ENCODE measurements at regions not wholly inside any gene's neighbourhood (a gene's known extent, or its start where the extent isn't known, plus 50 kb on each side); places are given as distances from the start of the nearest gene placed in this dataset.

DNA sequence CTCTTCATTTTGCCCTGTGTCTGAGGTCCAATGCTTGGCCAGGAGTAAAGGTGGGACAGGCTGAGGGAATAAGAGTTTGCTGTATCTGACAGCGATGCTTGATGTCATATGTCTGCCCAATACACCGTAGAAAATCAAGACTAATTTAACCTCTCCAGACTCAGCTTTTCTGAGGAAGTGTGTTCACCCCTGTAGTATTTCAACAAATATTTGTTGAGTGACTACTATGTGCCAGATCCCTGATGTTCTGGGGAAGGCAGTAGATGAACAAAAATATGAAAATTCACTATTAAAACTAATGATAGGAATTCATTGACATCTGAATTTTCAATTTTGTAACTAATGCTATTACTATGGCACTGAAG is 489.7 kb downstream of the EBF1 start:
- Mint-ChIP-seq H3K9me3 (ENCODE audit: unreplicated experiment) (no peaks in the 10 kb centered on the region), H3K36me3 (ENCODE audit: unreplicated experiment) (no peaks in the 10 kb centered on the region), H3K27ac (ENCODE audit: unreplicated experiment) (no peak overlapping the region), H3K4me3 (ENCODE audit: unreplicated experiment) (no peak overlapping the region), H3K4me1 (ENCODE audit: unreplicated experiment) (peaks cover 1% of the 10 kb centered on the region), H3K27me3 (ENCODE audit: unreplicated experiment) (peaks cover 7% of the 10 kb centered on the region)
- no peak for DNase-seq (ENCODE audit: extremely low spot score, unreplicated experiment)
- TF ChIP-seq, protein P1, sequence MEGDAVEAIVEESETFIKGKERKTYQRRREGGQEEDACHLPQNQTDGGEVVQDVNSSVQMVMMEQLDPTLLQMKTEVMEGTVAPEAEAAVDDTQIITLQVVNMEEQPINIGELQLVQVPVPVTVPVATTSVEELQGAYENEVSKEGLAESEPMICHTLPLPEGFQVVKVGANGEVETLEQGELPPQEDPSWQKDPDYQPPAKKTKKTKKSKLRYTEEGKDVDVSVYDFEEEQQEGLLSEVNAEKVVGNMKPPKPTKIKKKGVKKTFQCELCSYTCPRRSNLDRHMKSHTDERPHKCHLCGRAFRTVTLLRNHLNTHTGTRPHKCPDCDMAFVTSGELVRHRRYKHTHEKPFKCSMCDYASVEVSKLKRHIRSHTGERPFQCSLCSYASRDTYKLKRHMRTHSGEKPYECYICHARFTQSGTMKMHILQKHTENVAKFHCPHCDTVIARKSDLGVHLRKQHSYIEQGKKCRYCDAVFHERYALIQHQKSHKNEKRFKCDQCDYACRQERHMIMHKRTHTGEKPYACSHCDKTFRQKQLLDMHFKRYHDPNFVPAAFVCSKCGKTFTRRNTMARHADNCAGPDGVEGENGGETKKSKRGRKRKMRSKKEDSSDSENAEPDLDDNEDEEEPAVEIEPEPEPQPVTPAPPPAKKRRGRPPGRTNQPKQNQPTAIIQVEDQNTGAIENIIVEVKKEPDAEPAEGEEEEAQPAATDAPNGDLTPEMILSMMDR (IDR thresholded peaks at IDR 0.05), result no peak

DNA sequence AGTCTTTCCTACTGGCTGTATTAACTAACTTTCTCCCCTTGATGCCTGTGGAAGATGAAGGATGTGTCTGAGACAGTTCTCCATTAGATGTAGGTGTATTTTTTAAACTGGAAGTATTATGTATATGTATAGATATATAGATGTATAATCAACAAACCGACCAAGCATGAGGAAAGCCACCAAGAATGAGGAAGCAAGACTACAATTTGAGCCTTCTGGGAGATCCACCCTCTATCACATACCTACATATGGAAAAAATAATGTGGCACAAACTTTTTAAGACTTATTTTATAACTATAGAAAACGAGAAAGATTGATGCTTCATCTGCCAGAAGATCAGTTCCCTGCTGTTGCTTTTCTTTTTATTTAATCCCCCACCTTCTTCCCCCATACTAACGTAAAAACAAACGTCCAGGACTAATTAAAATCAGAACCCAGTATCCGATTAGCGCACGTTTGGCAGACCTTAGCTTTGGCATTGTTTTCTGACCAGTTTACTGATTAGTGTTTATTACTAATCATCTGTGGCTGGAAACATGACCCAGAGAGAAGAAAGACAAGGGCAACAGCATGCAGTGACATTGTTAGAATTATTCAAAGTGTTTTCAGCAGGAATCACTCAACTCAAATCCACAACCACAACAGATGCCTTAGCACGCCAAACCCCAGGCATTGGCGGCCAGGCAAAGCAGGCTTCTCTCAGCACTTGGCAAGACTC is 490.2 kb downstream of the EBF1 start:
- Mint-ChIP-seq H3K36me3 (ENCODE audit: unreplicated experiment) (no peaks in the 10 kb centered on the region), H3K27me3 (ENCODE audit: unreplicated experiment) (peaks cover 7% of the 10 kb centered on the region), H3K9me3 (ENCODE audit: unreplicated experiment) (no peaks in the 10 kb centered on the region), H3K4me1 (ENCODE audit: unreplicated experiment) (no peaks in the 10 kb centered on the region), H3K4me3 (ENCODE audit: unreplicated experiment) (no peak overlapping the region), H3K27ac (ENCODE audit: unreplicated experiment) (no peak overlapping the region)
- TF ChIP-seq, protein P1 (IDR thresholded peaks at IDR 0.05), result no peak
- no peak for DNase-seq (ENCODE audit: extremely low spot score, unreplicated experiment)

DNA sequence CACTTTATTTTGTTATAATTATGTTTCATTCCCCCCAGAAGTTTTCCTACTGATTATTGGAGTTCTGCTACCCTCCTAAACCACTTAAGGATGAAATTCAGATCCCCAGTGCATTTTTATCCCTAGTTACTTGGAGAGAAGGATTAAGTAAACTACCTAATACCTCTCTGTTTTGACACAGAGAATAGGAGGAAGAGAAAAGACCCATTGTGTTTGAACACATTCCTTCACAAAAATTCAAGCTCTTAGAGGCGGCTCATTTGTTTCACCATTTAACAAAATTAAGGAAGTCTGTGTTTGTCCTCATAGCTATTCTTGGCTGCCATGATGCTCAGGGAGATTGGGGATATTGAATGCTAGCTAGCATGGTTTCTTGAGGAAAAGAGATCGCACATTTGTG is 492.6 kb downstream of the EBF1 start:
- Mint-ChIP-seq H3K27me3 (ENCODE audit: unreplicated experiment) (peaks cover 7% of the 10 kb centered on the region), H3K36me3 (ENCODE audit: unreplicated experiment) (no peaks in the 10 kb centered on the region), H3K9me3 (ENCODE audit: unreplicated experiment) (no peaks in the 10 kb centered on the region), H3K27ac (ENCODE audit: unreplicated experiment) (no peak overlapping the region), H3K4me3 (ENCODE audit: unreplicated experiment) (no peak overlapping the region), H3K4me1 (ENCODE audit: unreplicated experiment) (no peaks in the 10 kb centered on the region)
- peak; percentile 0 for DNase-seq (ENCODE audit: extremely low spot score, unreplicated experiment)
- TF ChIP-seq, protein P1 (IDR thresholded peaks at IDR 0.05), result no peak

DNA sequence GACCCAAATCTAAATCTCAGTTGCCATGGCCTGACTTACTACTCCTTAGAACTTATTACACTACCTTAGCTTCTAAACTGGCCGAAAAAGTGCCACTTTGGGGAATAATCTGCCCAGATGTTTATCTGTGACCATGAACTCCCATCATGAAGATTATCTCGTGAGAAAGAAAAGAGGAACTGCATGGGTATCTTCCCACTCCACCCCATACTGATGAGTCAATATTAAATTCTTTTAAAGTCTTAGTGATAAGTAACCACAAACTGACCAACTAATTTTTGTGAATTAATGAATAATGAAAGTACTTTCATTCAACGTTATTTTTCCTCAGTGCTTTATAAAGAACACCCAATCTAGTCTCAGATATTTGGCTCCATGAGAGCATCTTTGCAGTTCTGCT is 493.5 kb downstream of the EBF1 start:
- DNase-seq (ENCODE audit: extremely low spot score, unreplicated experiment), result peak; percentile 2
- peaks cover 9% of the 10 kb centered on the region for H3K27me3 Mint-ChIP-seq (ENCODE audit: unreplicated experiment)
- no peak overlapping the region for H3K27ac Mint-ChIP-seq (ENCODE audit: unreplicated experiment)
- H3K36me3 Mint-ChIP-seq (ENCODE audit: unreplicated experiment), result no peaks in the 10 kb centered on the region
- TF ChIP-seq, protein P1 (IDR thresholded peaks at IDR 0.05), result no peak
- no peaks in the 10 kb centered on the region for H3K9me3 Mint-ChIP-seq (ENCODE audit: unreplicated experiment)
- no peaks in the 10 kb centered on the region for H3K4me1 Mint-ChIP-seq (ENCODE audit: unreplicated experiment)
- H3K4me3 Mint-ChIP-seq (ENCODE audit: unreplicated experiment), result no peak overlapping the region

DNA sequence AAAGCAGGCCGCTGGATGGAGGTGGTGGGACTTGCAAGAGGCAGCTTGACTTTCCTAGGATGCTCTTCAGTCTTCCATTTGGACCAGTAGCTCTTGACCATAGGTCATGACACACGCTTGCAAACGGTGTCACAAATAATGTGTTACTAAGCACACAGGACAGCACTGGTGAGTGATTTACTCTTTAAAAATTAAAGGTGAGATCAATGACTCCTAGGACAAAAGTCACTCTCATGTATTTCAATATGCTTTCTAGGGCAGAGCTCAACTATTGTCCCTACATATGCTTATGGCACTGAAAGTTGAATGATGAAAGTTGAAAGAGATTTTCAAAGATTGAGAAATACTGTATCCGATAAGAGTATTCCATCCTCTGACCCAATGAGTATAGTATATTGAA is 496.7 kb downstream of the EBF1 start:
- Mint-ChIP-seq H3K27me3 (ENCODE audit: unreplicated experiment) (peaks cover 9% of the 10 kb centered on the region), H3K4me1 (ENCODE audit: unreplicated experiment) (no peaks in the 10 kb centered on the region), H3K36me3 (ENCODE audit: unreplicated experiment) (no peaks in the 10 kb centered on the region), H3K27ac (ENCODE audit: unreplicated experiment) (no peak overlapping the region), H3K4me3 (ENCODE audit: unreplicated experiment) (no peak overlapping the region), H3K9me3 (ENCODE audit: unreplicated experiment) (no peaks in the 10 kb centered on the region)
- TF ChIP-seq, protein P1 (IDR thresholded peaks at IDR 0.05), result no peak
- DNase-seq (ENCODE audit: extremely low spot score, unreplicated experiment), result no peak
